HG03196 (cell line): ENCODE measurements at regions not wholly inside any gene's neighbourhood (a gene's known extent, or its start where the extent isn't known, plus 50 kb on each side); places are given as distances from the start of the nearest gene placed in this dataset.
A peak's percentile ranks its signal among the peaks of the same experiment; 100 is the strongest.

Experiments
- ATAC-seq: cut with Tn5 transposase; IDR thresholded peaks from one replicate; pipeline ENCODE4 v1.9.1; 2021; ENCODE audit not compliant: unreplicated experiment

DNA sequence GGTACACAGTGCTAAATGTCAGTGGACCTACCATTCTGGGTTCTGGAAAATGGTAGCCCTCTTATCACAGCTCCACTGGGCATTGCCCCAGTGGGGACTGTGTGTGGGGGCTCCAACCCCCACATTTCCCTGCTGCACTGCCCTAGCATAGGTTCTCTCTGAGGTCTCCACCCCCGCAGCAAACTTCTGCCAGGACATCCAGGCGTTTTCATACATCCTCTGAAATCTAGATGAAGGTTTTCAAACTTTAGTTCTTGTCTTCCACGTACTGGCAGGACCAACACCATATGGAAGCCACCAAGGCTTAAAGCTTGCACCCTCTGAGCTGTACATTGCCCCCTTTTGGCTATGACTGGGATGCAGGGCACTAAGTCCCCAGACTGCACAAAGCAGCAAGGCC is 788.2 kb upstream of the ALCAM start:
- ATAC-seq, result no peak

- no peak for ATAC-seq
These were observed 784.6 kb upstream of the ALCAM start for GRCh38 chr3:104582092-104582491.

DNA sequence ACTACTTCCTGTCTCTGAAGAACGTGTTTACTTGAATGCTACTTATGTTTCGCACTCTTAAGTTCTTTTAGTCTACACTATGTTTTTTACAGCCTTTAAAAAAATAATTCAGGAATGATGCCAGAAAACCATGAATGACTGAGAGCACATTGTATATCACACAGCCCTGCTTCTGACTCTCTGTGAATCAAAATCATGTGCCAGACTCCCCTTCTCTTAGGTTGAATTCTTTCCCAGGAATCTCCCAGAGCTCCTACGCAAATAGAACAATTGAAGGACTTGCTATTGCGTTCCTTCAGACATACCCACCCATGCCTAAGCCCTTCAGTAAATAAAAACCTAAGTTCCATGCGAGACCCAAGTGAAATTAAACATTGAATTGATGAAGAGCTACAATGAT is 782.0 kb upstream of the ALCAM start:
- no peak for ATAC-seq

GRCh38 chr3:104586344-104586743 is 780.4 kb upstream of the ALCAM start:
- ATAC-seq, result no peak

DNA sequence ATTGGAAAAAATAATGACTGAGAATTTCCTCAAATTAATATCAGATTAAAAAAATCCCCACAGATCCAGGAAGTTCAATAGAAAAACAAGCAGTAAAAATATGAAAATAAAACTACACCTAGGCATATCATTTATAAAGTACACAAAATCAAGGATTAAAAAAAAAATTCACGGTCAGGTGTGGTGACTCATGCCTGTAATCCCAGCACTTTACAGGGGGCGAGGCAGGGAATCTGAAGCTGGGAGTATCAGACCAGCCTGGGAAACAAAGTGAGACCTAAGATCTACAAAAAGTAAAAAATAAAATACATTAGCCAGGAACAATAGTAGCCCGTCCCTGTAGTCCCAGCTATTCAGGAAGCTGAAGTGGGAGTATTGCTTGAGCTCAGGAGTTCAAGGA is 778.3 kb upstream of the ALCAM start:
- no peak for ATAC-seq

GRCh38 chr3:104591776-104592175 is 774.9 kb upstream of the ALCAM start:
- no peak for ATAC-seq

- no peak for ATAC-seq
These were observed 772.2 kb upstream of the ALCAM start for GRCh38 chr3:104594491-104594890.

DNA sequence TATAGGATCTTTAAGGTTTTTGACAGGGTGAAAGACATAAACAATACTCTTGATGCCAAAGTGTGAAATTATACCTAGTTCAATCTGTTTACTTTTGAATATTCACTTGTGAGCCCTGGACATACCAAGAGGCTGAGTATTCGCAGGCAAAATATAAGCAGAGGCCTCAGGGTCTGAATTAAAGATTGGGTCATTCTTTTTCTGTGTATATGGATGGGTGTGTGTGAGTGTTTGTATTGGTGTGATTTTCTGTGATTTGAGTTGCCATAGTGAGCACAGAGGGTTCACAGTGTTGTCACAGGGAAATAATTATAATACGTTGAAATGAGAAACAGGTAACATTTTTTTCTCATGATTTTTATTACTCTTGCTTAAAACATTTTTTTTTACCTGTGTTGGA is 770.7 kb upstream of the ALCAM start:
- ATAC-seq, result no peak

- peak; percentile 87 for ATAC-seq
These were observed 770.2 kb upstream of the ALCAM start for GRCh38 chr3:104596551-104596950.

GRCh38 chr3:104598848-104599511 is 767.7 kb upstream of the ALCAM start:
- no peak for ATAC-seq

GRCh38 chr3:104604326-104605010 is 762.2 kb upstream of the ALCAM start:
- no peak for ATAC-seq

GRCh38 chr3:104606812-104607211 is 759.9 kb upstream of the ALCAM start:
- ATAC-seq, result no peak

DNA sequence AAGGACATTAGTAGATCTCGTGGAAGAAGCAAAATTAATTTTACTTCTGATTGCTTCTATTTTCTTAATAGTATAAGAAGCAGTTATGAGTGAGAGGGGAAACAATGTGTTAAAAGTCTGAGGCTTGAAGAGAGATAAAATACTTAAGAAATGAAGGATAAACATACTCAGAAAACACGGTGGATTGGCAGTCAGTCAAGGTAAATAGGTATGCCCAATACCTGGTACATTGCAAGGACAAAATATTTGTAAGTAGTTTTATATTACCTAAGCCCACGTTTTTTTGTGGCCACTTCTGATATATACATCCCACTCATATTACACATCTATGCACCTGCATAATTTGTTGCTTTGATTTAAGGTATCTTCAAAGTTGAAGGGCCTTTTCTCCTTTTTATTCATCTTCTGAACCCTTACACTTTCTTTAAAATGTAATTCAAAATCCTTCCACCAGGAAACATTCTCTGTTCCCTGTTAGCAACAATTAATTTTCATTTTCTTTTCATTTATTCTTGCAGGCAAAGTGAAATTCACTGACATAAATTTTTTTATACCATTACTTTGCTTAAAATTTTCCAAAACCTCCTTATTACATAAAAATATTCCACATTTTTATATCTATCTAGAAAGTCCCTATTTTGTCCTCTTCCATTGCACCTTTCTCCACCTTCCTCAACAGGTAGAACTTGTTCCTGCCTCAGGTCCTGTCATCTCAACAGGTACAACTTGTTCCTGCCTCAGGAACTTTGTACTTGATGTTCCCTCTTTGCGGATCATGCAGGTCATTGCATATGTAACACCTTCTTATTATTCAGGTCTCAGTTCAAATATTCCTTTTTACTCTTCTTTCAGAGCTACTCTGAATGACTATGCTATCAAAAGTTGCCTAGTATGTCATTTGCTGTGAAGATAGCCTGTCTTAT is 755.7 kb upstream of the ALCAM start:
- no peak for ATAC-seq

DNA sequence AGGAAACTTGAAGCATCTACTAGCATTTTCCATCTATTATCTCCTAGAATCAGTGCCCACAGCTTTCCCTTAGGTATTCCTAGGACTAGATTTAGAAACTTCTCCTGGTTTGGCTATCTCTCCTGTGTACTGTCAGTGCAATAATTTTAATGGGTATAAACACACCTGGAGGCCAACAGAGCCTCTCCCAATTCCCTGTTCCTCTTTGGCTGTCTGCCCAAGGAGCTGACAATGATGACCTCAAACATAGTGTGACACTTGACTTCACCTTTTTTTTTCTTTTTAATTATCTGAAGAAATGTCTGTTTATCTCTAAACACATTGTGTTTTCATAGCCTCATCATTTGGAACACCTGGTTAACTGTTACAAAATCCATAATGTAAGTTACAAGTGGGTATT is 754.5 kb upstream of the ALCAM start:
- no peak for ATAC-seq

- no peak for ATAC-seq
These were observed 752.1 kb upstream of the ALCAM start for GRCh38 chr3:104614564-104614963.

DNA sequence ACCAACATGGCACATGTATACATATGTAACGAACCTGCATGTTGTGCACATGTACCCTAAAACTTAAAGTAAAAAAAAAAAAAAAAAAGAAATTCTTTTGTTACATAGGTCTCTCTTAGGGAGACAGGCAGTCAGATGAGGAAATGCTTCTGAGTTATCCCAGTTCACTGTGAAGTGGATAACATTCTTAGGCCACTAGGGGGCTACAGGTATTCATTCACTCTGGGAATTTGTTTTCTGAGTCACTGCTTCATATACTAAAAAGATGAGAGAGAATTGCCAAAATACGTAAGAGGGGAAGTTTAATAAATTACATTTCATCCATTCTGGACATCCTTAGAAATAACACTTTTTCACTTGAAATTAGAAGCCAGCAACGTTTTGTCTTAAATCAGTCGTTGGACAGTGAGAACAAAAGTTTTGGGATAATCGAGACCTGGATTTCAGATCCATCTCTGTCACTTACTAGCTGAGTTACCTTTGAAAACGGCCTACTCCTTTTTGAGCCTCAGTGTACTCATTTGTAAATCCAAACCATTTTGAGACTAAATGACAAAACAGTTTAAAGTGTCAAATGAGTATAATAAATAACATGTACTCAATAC is 738.4 kb upstream of the ALCAM start:
- ATAC-seq, result no peak

GRCh38 chr3:104629038-104629437 is 737.7 kb upstream of the ALCAM start:
- ATAC-seq, result no peak

DNA sequence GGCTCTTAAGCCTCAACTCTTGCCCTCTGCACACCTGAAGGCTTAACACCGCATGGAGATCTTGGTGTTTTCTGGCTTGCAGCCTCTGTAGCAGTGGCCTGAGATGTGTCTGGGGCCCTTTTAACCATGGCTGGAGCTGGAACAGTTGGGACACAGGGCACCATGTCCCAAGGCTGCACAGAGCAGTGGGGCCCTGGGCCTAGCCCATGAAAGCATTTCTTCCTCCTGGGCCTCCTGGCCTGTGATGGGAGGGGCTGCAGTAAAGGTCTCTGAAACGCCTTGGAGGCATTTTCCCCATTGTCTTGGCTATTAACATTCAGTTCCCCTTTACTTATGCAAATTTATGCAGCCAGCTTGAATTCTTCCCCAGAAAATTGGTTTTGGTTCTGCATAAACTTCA is 735.5 kb upstream of the ALCAM start:
- ATAC-seq, result no peak

DNA sequence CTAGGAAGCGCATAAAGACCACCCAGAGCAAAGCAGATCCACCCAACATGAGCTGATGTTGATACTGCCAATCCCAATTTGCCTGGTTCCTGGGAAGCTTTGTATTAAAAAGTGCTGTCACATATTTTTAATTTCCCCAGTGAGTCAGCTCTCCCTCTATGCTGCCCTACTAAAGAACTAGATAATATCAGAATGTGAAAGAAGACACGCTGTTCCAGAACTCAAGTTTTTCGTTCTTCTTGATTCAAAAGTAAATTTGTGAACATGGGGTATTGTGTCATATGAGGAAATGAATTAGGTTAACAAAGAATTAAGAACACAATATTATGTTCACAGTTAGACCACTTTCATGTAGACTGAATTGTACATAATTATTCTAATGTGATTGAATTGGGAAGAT is 734.2 kb upstream of the ALCAM start:
- no peak for ATAC-seq

- no peak for ATAC-seq
These were observed 733.8 kb upstream of the ALCAM start for GRCh38 chr3:104632947-104633346.

GRCh38 chr3:104635872-104636580 is 730.7 kb upstream of the ALCAM start:
- no peak for ATAC-seq
